Activated CD8-positive, alpha-beta memory T cell treated with anti-CD3 and anti-CD28 coated beads, Interleukin-2, amount 10 ng/mL, durations not matched to agents 7 days and 5 days (primary cell): ENCODE measurements at regions not wholly inside any gene's neighbourhood (a gene's known extent, or its start where the extent isn't known, plus 50 kb on each side); places are given as distances from the start of the nearest gene placed in this dataset.
"Not testable (repeated sequence)": the region's sequence is repeated elsewhere in the genome, so short reads cannot be mapped to it uniquely, and the experiment has no call there.

Source experiments
- ATAC-seq: fragments of 150-1000 bp; cut with Tn5 transposase; one replicate; pipeline ENCODE4 v1.10.0; 2021; ENCODE audit warnings: moderate library complexity
- CTCF ChIA-PET: fragments of 350-600 bp; sonication (Branson Sonifier 250); formaldehyde crosslinking; loops from one replicate; lab custom pipeline; 2021; ENCODE audit warnings: antibody characterized with exemption; lab: Charles Lee
- DNase-seq: peaks from one replicate; pipeline ENCODE4 v3.0.0-alpha.2; 2020
- H3K27ac Mint-ChIP-seq: one replicate; pipeline ENCODE4 v1.8.0; 2021; ENCODE audit warnings: mild to moderate bottlenecking, mixed read lengths
- H3K27me3 Mint-ChIP-seq: one replicate; pipeline ENCODE4 v1.8.0; 2021; ENCODE audit warnings: mixed read lengths
- H3K36me3 Mint-ChIP-seq: one replicate; pipeline ENCODE4 v1.8.0; 2021; ENCODE audit warnings: mild to moderate bottlenecking, mixed read lengths
- H3K4me1 Mint-ChIP-seq: one replicate; pipeline ENCODE4 v1.8.0; 2021; ENCODE audit warnings: mixed read lengths
- H3K4me3 Mint-ChIP-seq: one replicate; pipeline ENCODE4 v1.8.0; 2021; ENCODE audit warnings: mild to moderate bottlenecking, moderate library complexity, mixed read lengths
- H3K9me3 Mint-ChIP-seq: one replicate; pipeline ENCODE4 v1.8.0; 2022; ENCODE audit warnings: low read depth, mixed read lengths

- ATAC-seq, H3K4me3 Mint-ChIP-seq, H3K4me1 Mint-ChIP-seq, H3K9me3 Mint-ChIP-seq, H3K36me3 Mint-ChIP-seq, CTCF ChIA-PET, DNase-seq, H3K27ac Mint-ChIP-seq, H3K27me3 Mint-ChIP-seq: not testable (repeated sequence)
Measured at GRCh38 chr17:64800987-64801386, 118.3 kb downstream of the LRRC37A3 start.

DNA sequence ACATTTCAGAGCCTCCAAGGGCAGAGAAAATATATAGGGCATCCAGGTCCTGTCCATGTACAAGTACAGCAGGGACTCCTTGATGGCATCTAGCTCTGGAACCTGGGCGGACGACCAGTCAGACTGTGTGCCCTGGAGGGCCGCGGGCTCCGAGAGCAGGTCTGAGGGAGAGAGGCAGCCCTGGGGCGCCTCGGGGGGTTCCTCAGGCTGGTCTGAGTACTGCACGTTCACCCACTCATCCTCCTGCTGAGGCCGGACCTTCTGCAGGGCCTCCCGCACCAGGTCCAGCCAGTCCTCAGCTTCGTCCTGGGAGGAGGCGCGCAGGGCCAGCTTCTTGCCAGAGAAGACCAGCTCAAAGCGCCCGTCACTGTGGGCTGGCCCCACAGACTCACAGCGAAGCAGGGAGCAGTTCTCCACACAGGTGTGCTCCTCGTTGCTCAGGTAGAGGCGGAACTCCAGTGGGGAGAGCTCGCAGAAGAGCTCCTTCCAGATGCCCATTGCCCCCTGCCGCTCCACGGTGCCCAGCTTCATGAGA, 118.8 kb downstream of the LRRC37A3 start:
- CTCF ChIA-PET, H3K36me3 Mint-ChIP-seq, H3K4me3 Mint-ChIP-seq, H3K4me1 Mint-ChIP-seq, DNase-seq, H3K27ac Mint-ChIP-seq, ATAC-seq, H3K27me3 Mint-ChIP-seq, H3K9me3 Mint-ChIP-seq: not testable (repeated sequence)

- H3K9me3 Mint-ChIP-seq, ATAC-seq, H3K27ac Mint-ChIP-seq, H3K27me3 Mint-ChIP-seq, DNase-seq, H3K4me3 Mint-ChIP-seq, H3K36me3 Mint-ChIP-seq, CTCF ChIA-PET, H3K4me1 Mint-ChIP-seq: not testable (repeated sequence)
Measured at GRCh38 chr17:64799543-64800188, 119.6 kb downstream of the LRRC37A3 start.

- H3K9me3 Mint-ChIP-seq, H3K4me3 Mint-ChIP-seq, DNase-seq, H3K27ac Mint-ChIP-seq, ATAC-seq, CTCF ChIA-PET, H3K36me3 Mint-ChIP-seq, H3K27me3 Mint-ChIP-seq: not testable (repeated sequence)
- peaks cover 11% of the 10 kb centered on the region for H3K4me1 Mint-ChIP-seq
Measured at GRCh38 chr17:64798961-64799360, 120.3 kb downstream of the LRRC37A3 start.

- DNase-seq, H3K36me3 Mint-ChIP-seq, H3K27me3 Mint-ChIP-seq, H3K9me3 Mint-ChIP-seq, H3K4me3 Mint-ChIP-seq, CTCF ChIA-PET: not testable (repeated sequence)
- H3K4me1 Mint-ChIP-seq: peaks cover 16% of the 10 kb centered on the region
- peak overlapping the region; percentile 32 for H3K27ac Mint-ChIP-seq
- ATAC-seq: peak; percentile 27
Measured at GRCh38 chr17:64798489-64798790, 120.8 kb downstream of the LRRC37A3 start.

- ATAC-seq: peak; percentile 10
- CTCF ChIA-PET, H3K9me3 Mint-ChIP-seq, H3K36me3 Mint-ChIP-seq, DNase-seq, H3K4me3 Mint-ChIP-seq, H3K27me3 Mint-ChIP-seq: not testable (repeated sequence)
- Mint-ChIP-seq H3K4me1 (peaks cover 21% of the 10 kb centered on the region), H3K27ac (peak overlapping the region; percentile 43)
Measured at GRCh38 chr17:64797746-64798488, 121.4 kb downstream of the LRRC37A3 start.

DNA sequence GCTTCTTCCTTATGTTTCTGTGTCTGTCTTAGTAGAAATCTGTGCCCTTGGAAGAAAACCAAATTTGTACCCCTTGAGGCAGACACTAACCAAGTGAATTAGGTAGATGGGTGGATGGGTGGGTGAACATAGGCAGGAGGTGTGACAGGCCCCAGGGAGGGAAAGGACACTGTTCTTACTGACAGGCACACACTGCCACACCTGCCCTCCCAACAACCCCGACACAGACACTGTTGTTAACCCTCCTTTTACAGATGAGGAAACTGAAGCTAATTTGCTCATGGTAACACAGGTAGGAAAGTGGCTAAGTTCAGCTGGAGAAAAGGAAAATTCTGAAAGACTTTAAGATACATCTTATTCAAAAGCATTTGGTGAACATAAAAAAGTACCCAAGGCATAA, 123.9 kb downstream of the LRRC37A3 start:
- DNase-seq, H3K27ac Mint-ChIP-seq, H3K4me3 Mint-ChIP-seq, H3K27me3 Mint-ChIP-seq, H3K9me3 Mint-ChIP-seq, ATAC-seq, H3K36me3 Mint-ChIP-seq, CTCF ChIA-PET: not testable (repeated sequence)
- H3K4me1 Mint-ChIP-seq: peaks cover 35% of the 10 kb centered on the region

DNA sequence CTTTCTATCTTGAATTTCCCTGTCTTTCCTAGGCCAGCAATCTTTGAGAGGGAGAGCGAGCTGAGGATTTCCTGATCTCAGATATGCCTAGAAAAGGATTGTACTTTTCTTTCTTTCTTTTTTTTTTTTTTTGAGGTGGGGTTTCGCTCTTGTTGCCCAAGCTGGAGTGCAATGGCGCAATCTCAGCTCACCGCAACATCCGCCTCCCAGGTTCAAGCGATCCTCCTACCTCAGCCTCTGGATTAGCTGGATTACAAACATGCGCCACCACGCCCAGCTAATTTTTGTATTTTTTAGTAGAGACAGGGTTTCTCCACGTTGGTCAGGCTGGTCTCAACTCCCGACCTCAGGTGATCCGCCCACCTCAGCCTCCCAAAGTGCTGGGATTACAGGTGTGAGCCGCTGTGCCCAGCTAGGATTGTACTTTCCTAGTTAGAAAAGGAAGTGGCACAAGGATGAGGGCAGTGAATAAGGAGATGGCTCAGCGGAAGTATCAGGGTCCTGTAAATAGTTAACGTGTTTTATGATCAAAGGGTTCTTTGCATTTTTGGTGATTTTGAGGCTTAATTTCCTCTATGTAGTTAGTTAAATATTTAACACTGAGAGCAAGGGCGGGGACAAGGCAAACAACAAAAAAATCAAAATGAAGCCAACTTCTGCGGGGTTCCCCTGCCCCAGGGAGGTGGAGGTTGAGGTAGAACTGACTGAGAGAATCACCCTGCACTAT, 124.6 kb downstream of the LRRC37A3 start:
- H3K36me3 Mint-ChIP-seq, H3K4me3 Mint-ChIP-seq, DNase-seq, CTCF ChIA-PET, ATAC-seq, H3K27me3 Mint-ChIP-seq, H3K27ac Mint-ChIP-seq, H3K9me3 Mint-ChIP-seq: not testable (repeated sequence)
- peaks cover 35% of the 10 kb centered on the region for H3K4me1 Mint-ChIP-seq

- H3K9me3 Mint-ChIP-seq, CTCF ChIA-PET, H3K36me3 Mint-ChIP-seq, DNase-seq, H3K4me3 Mint-ChIP-seq, H3K27ac Mint-ChIP-seq, H3K27me3 Mint-ChIP-seq, ATAC-seq: not testable (repeated sequence)
- peaks cover 35% of the 10 kb centered on the region for H3K4me1 Mint-ChIP-seq
Measured at GRCh38 chr17:64794113-64794512, 125.2 kb downstream of the LRRC37A3 start.

DNA sequence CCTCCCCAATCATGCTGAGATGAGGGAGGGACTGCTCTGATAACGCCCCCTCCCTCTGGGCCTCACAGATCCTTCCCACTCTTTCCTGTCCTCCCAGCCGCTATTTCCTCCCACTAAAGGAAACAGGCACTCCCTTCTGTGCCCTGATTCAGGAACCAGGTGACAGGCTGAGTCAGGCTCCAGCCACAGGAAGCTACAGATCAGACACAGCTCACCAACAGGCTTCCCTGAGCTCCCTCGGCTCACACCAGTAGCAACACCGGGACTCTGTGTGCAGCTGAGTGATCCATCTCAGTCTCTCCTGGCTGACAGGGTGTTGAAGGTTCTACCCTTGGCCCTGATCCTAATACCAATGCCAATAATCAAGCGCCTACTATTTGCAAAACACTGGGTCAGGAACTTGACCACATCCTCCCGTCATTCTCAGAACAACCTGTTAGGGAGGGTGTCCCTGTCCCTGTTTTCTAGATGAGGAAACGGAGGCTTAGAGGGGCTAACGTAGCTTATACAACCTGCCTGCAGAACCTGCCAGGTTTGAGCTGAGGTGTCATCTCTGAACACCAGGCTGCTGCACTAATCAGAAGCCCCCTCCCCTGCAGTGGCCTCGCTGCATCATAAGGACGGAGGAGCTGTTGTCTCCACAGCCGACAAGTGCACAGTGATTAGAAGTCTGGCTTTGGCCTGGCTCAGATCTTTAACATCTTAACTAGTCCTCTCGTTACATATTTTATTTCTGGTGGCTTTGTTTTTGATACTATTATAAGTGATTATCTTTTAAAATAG, 126.3 kb downstream of the LRRC37A3 start:
- DNase-seq (peak; percentile 72), ATAC-seq (peak; percentile 97)
- CTCF ChIA-PET, H3K36me3 Mint-ChIP-seq, H3K9me3 Mint-ChIP-seq, H3K27me3 Mint-ChIP-seq: not testable (repeated sequence)
- peak overlapping the region; percentile 30 for H3K4me3 Mint-ChIP-seq
- peaks cover 29% of the 10 kb centered on the region for H3K4me1 Mint-ChIP-seq
- H3K27ac Mint-ChIP-seq: peak overlapping the region; percentile 83

- H3K27me3 Mint-ChIP-seq, ATAC-seq, CTCF ChIA-PET: not testable (repeated sequence)
Measured at GRCh38 chr17:64792276-64792675, 127.0 kb downstream of the LRRC37A3 start.

DNA sequence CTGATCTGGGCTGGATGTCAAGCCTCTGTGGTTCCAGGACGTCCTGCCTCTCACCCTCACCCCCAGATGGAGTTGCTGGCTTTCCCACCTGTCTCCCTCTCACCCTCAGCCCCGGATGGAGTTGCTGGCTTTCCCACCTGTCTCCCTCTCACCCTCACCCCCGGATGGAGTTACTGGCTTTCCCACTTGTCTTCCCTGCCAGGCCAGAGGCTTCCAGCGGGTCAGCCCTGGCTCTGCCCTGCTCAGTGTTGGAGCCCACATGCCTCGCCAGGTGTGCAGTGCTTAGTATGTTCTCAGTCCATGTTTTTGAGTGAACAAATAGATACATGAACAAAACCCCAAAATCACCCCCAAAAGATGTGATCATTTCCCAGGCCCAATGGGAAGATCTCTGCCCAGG, 127.6 kb downstream of the LRRC37A3 start:
- H3K27me3 Mint-ChIP-seq, CTCF ChIA-PET, H3K36me3 Mint-ChIP-seq, H3K9me3 Mint-ChIP-seq, ATAC-seq, H3K27ac Mint-ChIP-seq, H3K4me3 Mint-ChIP-seq, DNase-seq: not testable (repeated sequence)
- peaks cover 29% of the 10 kb centered on the region for H3K4me1 Mint-ChIP-seq

More at GRCh38 chr17:64792276-64792675, 127.0 kb downstream of the LRRC37A3 start:
- H3K9me3 Mint-ChIP-seq, DNase-seq, H3K36me3 Mint-ChIP-seq, H3K4me3 Mint-ChIP-seq, H3K27ac Mint-ChIP-seq: not testable (repeated sequence)
- H3K4me1 Mint-ChIP-seq: peaks cover 29% of the 10 kb centered on the region

DNA sequence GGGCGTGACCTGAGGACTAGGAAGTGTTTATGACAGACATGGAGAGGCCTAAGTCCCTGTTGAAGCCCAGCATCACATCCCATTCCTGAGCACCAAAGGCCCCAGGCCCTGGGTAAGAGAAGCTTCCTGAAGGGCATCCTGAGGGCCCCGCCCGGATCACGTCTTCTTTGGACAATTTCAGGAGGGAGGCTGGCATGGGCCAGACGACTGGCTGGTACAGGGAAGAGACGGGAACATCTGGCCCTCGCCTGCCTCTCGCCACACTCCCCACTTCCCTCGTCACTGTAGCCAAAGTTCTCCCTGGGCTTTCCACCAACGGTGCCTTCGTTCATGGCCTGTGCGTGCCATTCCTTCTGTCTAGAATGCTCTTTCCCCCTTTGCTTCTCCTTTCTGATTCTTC, 128.1 kb downstream of the LRRC37A3 start:
- H3K9me3 Mint-ChIP-seq, H3K36me3 Mint-ChIP-seq, CTCF ChIA-PET, DNase-seq, H3K4me3 Mint-ChIP-seq, H3K27ac Mint-ChIP-seq, H3K27me3 Mint-ChIP-seq, ATAC-seq: not testable (repeated sequence)
- peaks cover 29% of the 10 kb centered on the region for H3K4me1 Mint-ChIP-seq
